Activated CD8-positive, alpha-beta T cell treated with anti-CD3 and anti-CD28 coated beads for 36 hours (primary cell): ENCODE measurements at regions not wholly inside any gene's neighbourhood (a gene's known extent, or its start where the extent isn't known, plus 50 kb on each side); places are given as distances from the start of the nearest gene placed in this dataset.

ENCODE experiments used
- ATAC-seq: fragments of 200-7000 bp; cut with Tn5 transposase; one replicate; pipeline ENCODE4 v1.10.0; 2021; ENCODE audit warnings: mild to moderate bottlenecking, moderate library complexity
- CTCF ChIA-PET: fragments of 350-600 bp; sonication (Branson Sonifier 250); formaldehyde crosslinking; loops from one replicate; lab custom pipeline; 2021; ENCODE audit warnings: antibody characterized with exemption; lab: Charles Lee
- POLR2A ChIA-PET: fragments of 350-600 bp; sonication (Branson Sonifier 250); formaldehyde crosslinking; loops from one replicate; lab custom pipeline; 2021; ENCODE audit warnings: antibody characterized with exemption; lab: Charles Lee
- DNase-seq: peaks from one replicate; pipeline ENCODE4 v3.0.0-alpha.2; 2020
- H3K27ac Mint-ChIP-seq: one replicate; pipeline ENCODE4 v1.8.0; 2021; ENCODE audit warnings: mild to moderate bottlenecking, mixed read lengths
- H3K27me3 Mint-ChIP-seq: one replicate; pipeline ENCODE4 v1.8.0; 2021; ENCODE audit warnings: mixed read lengths
- H3K36me3 Mint-ChIP-seq: one replicate; pipeline ENCODE4 v1.8.0; 2021; ENCODE audit warnings: low read depth, mixed read lengths
- H3K4me1 Mint-ChIP-seq: one replicate; pipeline ENCODE4 v1.8.0; 2021; ENCODE audit warnings: low read depth, mixed read lengths
- H3K4me3 Mint-ChIP-seq: one replicate; pipeline ENCODE4 v1.8.0; 2021; ENCODE audit warnings: mild to moderate bottlenecking, moderate library complexity, mixed read lengths
- H3K9me3 Mint-ChIP-seq: one replicate; pipeline ENCODE4 v1.8.0; 2021; ENCODE audit warnings: mixed read lengths
- intact Hi-C: fragments of 100-400 bp; cut with micrococcal nuclease; formaldehyde crosslinking; loops from one replicate; pipeline ENCODE4 v1.10.0; 2022
- TF ChIP-seq, protein P1 (sequence below): fragments of 200-600 bp; IDR thresholded peaks from one replicate; pipeline ENCODE4 v1.8.0; 2022; ENCODE audit warnings: antibody characterized with exemption, mild to moderate bottlenecking

DNA sequence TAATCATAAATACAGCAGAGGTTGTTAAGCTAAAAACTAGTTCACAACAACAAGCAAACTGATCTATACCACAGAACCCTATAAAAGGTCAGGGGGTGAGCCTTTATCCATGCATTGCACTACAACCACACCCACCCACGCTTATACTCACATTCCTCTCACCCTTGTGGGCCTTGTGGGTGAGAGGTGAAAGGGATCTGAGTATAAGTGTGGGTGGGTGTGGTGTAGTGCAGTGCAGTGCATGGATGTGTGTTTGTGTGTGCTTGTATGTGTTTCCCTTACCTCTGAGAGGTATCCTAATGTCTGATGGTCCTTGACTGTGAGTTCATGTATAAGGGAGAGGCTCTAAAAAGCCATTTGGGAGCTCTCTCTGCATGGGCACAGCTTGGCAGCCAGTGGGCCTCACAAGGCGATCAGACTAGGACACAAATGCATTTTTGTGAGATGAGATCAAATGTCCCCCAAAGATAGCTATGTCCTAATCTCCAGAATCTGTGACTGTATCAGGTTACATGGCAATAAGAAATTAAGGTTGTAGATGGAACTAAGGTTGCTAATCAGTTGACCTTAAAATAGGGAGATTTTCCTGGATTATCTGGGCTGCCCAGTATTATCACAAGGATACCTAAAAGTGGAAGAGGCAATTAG, 95.5 kb upstream of the DPT start:
- H3K9me3 Mint-ChIP-seq, result peaks cover 1% of the 10 kb centered on the region
- TF ChIP-seq, protein P1, sequence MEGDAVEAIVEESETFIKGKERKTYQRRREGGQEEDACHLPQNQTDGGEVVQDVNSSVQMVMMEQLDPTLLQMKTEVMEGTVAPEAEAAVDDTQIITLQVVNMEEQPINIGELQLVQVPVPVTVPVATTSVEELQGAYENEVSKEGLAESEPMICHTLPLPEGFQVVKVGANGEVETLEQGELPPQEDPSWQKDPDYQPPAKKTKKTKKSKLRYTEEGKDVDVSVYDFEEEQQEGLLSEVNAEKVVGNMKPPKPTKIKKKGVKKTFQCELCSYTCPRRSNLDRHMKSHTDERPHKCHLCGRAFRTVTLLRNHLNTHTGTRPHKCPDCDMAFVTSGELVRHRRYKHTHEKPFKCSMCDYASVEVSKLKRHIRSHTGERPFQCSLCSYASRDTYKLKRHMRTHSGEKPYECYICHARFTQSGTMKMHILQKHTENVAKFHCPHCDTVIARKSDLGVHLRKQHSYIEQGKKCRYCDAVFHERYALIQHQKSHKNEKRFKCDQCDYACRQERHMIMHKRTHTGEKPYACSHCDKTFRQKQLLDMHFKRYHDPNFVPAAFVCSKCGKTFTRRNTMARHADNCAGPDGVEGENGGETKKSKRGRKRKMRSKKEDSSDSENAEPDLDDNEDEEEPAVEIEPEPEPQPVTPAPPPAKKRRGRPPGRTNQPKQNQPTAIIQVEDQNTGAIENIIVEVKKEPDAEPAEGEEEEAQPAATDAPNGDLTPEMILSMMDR, result no peak
- POLR2A ChIA-PET, result interaction anchor here (1.0 kb wide), 1 partner anchor 10 kb away, joined by 3 read pairs; no protein-coding TSS in a partner anchor
- peak; percentile 91 for ATAC-seq
- H3K4me1 Mint-ChIP-seq, result peaks cover 30% of the 10 kb centered on the region
- no peak overlapping the region for H3K27ac Mint-ChIP-seq
- DNase-seq, result peak; percentile 74
- no peaks in the 10 kb centered on the region for H3K36me3 Mint-ChIP-seq
- H3K4me3 Mint-ChIP-seq, result no peak overlapping the region
- intact Hi-C loops, result no loop called here
- CTCF ChIA-PET, result interaction anchor here (0.9 to 1.3 kb wide), 2 partner anchors 18 to 523 kb away, joined by 3 read pairs; no protein-coding TSS in a partner anchor
- peaks cover 4% of the 10 kb centered on the region for H3K27me3 Mint-ChIP-seq

DNA sequence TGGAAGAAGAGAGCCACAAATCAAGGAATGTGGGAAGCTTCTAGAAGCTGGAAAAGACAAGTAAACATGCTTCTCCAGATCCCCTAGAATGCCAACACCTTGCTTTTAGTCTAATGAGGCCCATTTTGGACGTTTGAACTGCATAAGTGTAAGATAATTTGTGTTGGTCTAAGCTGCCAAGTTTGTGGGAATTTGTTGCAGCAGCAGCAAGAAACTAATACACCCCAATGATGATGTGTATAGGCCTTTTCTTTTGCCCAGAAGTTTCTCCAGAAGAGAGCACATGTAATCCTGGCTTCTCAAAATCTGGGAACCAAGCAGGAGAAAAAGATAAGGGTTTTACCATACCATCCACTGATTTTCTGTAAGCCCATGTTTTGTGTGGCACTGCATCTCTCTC, 96.1 kb upstream of the DPT start:
- Mint-ChIP-seq H3K9me3 (peaks cover 1% of the 10 kb centered on the region), H3K36me3 (no peaks in the 10 kb centered on the region), H3K27me3 (peaks cover 4% of the 10 kb centered on the region), H3K4me1 (peaks cover 30% of the 10 kb centered on the region), H3K27ac (no peak overlapping the region), H3K4me3 (no peak overlapping the region)
- TF ChIP-seq, protein P1, result no peak
- CTCF ChIA-PET, result interaction anchor here (0.9 to 1.3 kb wide), 2 partner anchors 17 to 523 kb away, joined by 3 read pairs; no protein-coding TSS in a partner anchor
- DNase-seq (no peak), ATAC-seq (no peak)
- intact Hi-C loops, result no loop called here
- POLR2A ChIA-PET, result no interaction called here

DNA sequence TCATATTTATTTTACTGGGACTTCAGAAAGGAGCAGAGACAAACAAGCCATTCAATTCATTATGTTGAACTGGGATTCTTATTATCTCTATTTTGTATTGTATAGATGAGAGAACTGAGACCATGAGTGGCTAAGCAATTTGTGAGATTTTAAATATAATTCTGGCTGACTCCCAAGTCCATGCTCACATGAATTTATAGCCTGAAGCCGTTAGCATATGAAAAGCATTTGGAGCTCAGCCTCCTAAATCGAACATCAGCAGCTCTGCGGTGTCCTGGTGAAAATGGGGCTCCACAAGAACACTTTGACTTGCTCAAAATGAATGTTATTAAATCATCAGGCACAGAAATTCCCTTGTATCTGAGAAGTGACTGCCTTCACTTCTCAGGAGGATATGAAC, 96.8 kb upstream of the DPT start:
- ChIA-PET CTCF (no interaction called here), POLR2A (no interaction called here)
- intact Hi-C loops, result no loop called here
- ATAC-seq (no peak), DNase-seq (no peak)
- Mint-ChIP-seq H3K9me3 (peaks cover 1% of the 10 kb centered on the region), H3K4me1 (peaks cover 27% of the 10 kb centered on the region), H3K27ac (no peak overlapping the region), H3K27me3 (peaks cover 4% of the 10 kb centered on the region), H3K4me3 (no peak overlapping the region), H3K36me3 (no peaks in the 10 kb centered on the region)
- TF ChIP-seq, protein P1, result no peak

DNA sequence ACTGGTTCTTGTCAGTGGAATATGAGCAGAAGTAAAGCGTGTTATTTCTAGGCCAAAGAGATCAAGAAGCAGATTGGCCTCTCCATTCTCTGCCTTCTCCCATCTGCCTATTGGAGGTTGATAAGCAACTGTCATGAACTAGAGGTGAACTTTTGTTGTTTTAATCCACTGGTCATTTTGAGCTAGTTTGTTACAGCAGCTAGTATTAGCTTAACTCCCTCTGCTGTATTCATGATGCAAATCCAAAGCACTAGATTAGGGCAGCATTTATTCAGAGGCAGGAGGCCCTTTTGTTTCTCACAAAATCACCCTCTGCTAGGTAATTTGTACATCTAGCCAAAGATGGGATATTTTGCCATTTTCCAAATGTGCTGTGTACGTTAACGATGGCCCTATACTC, 97.3 kb upstream of the DPT start:
- ChIA-PET CTCF (no interaction called here), POLR2A (no interaction called here)

DNA sequence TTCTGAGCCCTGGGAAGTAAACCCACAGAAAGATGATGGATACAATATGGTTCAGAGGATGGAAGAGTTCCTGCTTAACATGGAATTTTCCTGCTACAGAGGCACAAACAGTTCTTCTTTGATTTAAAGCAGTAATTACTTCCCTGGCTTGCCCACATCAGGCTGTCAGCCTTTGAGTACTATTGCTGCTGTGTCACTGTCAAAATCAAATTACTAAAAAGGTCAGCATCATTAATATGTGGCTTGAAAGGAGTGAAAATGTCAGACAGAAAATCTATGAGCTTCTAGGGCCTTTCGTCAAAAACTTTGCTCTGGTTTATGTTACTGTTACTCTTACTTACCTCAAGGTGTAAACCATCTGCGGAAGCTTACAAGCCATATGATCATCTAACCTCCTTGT, 98.6 kb upstream of the DPT start:
- no peak for ATAC-seq
- TF ChIP-seq, protein P1, result no peak
- intact Hi-C loops, result no loop called here

More for the DNA sequence above, 97.3 kb upstream of the DPT start:
- H3K9me3 Mint-ChIP-seq, result peaks cover 1% of the 10 kb centered on the region
- no peak overlapping the region for H3K27ac Mint-ChIP-seq
- H3K4me1 Mint-ChIP-seq, result peaks cover 25% of the 10 kb centered on the region
- TF ChIP-seq, protein P1, result no peak
- ATAC-seq, result no peak
- H3K36me3 Mint-ChIP-seq, result no peaks in the 10 kb centered on the region
- intact Hi-C loops, result no loop called here
- no peak overlapping the region for H3K4me3 Mint-ChIP-seq
- peaks cover 4% of the 10 kb centered on the region for H3K27me3 Mint-ChIP-seq
- DNase-seq, result no peak

More for the DNA sequence above, 98.6 kb upstream of the DPT start:
- Mint-ChIP-seq H3K27me3 (peaks cover 2% of the 10 kb centered on the region), H3K4me3 (no peak overlapping the region), H3K36me3 (no peaks in the 10 kb centered on the region), H3K27ac (no peak overlapping the region), H3K9me3 (peaks cover 1% of the 10 kb centered on the region), H3K4me1 (peaks cover 16% of the 10 kb centered on the region)
- POLR2A ChIA-PET, result no interaction called here
- DNase-seq, result no peak
- CTCF ChIA-PET, result no interaction called here
